Islet precursor cell (in vitro differentiated cells): ENCODE measurements at regions not wholly inside any gene's neighbourhood (a gene's known extent, or its start where the extent isn't known, plus 50 kb on each side); places are given as distances from the start of the nearest gene placed in this dataset.

Experiments
- DNase-seq: peaks from one replicate; pipeline ENCODE4 v3.0.0-alpha.2; 2018

DNA sequence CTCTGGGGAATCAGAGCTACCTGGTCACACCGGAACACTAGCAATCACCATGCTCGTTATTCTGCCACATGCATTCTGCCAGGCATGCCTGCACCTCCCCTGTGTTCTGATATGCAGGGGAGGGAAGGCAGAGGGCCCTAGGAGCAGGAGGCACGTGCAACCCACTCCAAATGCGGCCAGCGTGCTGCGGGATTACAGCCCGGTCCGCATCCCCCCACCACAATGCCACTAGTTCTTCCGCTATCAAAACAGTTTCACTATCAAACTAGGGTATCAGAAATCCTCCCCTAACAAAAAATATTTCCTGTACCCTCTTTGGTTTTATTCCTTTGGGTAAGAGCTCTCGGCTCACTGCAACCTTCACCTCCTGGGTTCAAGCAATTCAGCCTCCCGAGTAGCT, 223.2 kb upstream of the IGF1R start:
- no peak for DNase-seq

DNA sequence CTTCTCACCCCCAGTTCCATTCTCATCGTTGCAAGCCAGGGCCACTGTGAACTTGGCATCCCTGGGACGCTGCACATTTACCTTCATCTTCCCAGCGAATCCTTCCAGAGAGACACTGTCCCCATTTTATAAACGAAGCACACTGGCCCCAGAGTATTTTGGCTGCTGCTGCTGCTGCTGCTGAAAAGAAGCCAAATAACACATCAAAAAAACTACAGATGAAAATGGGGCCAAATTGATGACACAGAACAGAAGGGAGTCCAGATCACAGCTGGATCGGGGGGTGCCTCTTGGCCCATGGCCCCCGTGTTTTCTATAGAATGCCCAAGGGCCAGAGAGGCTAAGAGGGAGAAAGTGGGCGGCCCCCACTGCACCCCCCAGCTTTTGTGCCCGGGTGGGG, 221.0 kb upstream of the IGF1R start:
- no peak for DNase-seq

DNA sequence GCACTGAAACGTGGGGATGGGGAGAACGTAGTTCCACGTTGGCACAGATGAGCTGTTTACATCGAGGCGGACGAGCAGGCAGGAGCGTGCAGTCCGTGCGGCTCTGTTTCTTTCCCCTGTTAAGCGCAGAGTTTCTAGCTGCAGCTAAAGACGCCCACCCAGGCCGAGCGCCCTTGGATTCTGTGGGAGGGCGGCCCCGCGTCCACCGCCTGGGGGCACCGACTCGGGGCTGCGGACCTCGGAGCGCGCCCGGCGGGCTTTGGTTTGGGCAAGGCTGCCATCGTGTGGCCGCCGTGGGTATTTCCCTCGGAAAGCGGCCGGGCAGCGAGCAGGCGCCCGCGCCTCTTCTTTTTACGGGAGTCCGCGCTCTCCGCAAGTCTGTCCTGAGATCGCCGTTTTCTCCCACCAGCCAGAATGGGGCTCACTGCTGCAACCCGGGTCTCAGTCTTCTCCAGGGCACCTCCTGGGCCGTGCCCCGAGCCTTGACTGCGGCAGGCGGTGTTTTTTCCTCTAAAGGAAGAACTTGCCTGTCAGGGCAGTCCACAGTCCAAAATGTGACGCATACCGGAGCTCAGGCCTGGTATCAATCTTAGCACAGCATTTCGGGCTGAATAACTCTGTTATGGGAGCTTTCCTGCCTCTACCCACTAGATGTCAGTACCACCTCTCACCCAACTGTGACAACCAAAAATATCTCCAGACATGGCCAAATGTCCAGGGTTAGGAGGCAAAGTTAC, 219.9 kb upstream of the IGF1R start:
- peak; percentile 82 for DNase-seq

DNA sequence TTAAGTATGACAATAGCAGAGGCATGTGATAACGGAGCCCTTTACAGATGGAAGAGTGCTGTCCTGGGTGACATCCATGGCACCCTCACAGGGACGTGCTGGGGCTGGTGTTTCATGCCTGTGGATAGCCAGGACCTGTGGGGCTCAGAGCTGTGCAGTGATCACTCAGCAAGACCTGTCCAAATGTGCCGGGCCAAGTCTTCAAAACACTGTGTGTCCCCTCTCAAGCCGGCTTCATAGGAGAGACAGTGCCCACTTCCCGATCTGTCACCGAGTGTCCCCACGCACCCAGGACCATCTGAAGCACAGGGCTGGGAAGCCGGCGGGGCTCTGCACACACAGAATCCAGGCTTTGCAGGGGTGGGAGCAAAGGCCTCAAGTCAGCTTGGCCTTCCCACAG, 217.2 kb upstream of the IGF1R start:
- DNase-seq: no peak

DNA sequence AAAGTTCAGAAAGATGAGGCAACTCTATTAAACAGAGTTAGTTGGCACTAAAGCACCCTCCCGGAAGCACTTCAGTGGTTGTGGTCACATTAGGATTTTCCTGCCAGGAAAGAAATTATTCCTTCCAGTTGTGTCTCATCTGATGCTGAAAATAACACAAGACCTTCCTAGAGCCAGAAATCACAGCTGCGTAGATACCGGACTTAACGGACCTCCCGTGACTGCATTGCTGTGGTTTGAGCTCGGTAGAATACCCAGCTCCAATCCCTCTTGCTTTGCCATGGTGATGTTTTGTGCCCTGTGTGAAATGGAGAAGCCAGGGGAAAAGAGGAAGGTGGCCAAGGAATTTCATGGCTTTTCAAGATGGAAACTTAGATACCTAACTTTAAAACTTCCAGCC, 215.0 kb upstream of the IGF1R start:
- no peak for DNase-seq

DNA sequence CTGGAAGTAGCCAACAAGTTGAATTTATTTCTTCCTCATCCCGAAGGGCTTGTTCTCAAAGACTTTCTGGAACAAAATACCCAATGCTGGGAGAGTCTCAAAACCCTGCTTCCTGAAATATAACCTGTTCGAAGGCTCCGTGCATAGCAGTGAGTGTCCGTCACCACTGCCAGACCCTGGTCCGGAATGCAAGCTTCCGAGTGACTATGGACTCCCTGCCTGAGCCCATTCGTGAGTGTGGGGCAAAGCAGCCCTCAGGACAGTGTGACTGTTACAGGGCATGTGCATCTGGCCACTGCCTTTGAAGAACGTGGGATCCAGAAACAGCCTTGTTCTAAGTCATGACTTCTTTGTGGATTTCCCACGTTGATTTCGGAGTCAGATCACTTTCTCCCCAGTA, 214.5 kb upstream of the IGF1R start:
- DNase-seq: no peak

DNA sequence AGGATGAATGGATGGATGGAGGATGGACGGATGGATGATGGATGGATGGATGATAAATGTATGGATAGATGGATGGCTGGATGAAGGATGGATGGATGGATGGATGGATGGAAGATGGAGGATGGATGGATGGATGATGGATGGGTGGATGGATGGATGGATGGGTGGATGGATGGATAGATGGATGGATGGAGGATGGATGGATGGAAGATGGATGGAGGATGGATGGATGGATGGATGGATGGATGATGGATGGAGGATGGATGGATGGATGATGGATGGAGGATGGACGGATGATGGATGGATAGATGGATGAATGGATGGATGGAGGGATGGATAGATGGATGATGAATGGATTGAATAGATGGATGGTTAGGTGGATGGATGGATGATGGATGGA, 210.6 kb upstream of the IGF1R start:
- no peak for DNase-seq

DNA sequence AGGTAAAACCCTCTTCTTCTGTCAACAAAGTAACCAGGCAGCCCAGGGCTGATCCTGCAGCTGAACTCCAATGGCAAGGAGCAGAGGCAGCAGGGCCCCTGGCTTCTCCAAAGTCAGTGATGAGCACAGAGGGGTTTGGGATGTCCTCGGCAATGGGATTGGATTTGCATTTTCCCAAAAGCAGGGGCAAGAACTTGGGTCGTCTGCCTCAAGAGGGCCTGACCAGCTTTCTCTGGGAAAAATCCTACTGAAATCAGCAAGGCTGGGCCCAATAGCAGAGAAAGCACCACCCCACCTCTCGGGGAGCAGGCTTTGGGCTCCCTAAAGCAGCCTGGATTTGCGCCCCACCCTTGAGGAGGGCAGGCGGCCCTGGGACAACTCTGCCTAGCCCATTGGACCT, 210.0 kb upstream of the IGF1R start:
- peak; percentile 39 for DNase-seq

DNA sequence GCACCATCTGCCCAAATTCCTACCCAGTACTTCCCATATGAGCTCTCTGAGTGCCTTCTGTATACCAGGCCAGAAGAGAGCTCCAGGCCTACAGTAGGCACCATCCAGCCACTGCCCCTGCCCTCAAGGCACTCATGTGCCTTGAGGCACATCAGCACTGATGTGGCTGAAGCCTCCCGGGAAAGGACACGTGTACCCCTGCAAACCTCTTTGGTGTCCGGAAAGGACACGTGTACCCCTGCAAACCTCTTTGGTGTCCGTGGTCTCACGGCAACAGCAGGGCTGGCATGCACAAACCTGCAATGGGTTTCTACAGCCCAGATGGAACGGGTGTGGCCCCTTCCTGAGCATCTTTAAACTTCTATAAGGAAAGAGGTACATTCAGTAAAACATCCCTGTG, 209.4 kb upstream of the IGF1R start:
- peak; percentile 22 for DNase-seq

DNA sequence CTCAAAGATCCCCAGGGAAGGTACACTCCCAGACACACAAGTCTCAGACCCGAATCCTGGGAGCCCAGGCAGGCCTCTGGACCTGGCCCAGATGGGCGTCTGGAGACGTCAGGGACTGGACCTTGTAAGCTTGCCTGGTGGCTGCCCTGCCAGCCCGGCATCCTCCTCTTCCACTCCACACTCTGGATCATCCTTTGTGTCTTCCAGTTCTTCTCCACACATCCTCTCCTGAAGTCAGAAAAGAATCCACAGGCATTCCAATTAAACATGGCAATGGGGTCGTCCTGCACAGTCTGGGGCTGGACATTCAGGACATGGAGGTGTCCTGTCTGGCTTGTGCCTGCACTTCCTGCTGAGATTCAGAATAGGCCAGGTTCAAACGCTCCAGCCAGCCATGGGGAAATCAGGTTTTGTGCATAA, 208.8 kb upstream of the IGF1R start:
- peak; percentile 28 for DNase-seq

DNA sequence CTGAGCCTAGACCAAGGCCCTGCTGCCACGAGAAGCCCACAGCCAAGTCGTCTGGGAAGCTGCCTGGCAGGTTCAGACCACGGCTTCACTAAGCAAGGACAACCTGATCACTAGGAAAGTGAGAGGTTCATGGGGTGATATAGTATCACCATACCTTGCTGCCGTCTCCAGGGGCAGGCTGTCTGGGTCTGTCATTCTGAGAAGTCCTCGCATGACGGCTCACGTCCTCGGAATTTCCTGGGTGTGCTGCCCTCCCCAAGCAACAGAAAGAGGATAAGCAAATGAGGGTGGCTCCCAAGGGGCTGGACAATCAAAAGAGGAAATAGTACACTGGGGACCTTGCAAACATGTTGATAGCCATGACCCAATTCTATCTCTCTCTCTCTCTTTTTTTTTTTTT, 207.4 kb upstream of the IGF1R start:
- DNase-seq: no peak

DNA sequence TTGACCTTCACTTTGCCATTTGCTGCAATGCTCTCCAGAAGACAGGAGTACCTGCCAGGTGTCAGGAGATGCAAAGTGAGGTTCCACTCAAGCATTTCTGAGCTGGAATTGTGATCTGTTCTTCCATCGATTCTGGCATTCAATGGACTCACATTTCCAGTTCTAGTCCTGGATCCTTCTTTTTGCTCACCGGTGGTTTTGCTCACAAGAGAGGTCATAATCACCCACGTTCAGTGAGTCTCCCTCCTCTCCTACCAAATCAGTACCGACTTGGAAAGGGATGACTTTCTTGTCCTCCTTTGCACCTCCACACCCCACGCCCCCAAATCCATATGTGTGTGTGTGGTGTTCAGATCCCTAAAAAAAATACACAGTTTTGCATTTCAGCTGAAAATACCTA, 206.7 kb upstream of the IGF1R start:
- DNase-seq: no peak

DNA sequence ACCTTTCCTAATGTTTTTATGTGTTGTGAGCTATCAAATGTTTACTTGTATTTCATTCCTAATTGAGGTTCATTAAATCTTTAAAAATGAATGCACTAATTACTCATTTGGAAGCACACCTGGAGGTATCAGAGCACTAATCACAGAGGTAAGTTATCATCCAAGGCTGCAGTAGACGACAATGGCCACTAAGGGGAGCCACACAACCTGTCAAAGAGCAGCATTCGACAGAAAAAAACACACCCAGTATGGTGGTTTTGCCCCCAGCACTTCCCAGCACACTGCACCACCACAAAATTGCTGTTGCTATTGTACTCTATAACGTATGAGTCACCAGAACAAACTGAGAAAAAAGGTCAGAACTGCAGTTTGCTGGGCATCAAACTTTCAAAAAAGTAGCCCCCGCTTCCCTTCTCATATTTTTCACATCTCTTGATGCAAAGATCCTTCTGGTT, 205.9 kb upstream of the IGF1R start:
- DNase-seq: peak; percentile 95

DNA sequence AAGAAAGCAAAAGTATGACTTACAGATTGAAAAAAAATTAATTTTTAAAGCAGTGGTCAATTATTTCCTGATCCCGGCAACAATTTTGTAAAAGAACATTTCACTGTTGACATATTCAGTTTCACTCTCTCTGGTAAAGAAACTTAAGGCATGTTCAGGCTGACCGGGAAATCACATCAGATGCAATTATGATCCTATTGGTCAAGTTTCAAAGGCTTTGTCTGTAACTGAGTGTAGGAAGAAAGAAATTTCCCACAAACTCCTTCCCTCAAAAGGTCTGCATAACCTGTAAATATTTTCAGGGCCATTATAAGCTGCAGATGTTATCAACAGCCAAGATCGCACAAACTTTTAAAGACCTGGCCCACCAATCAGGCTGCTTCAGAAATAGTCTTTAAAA, 205.4 kb upstream of the IGF1R start:
- DNase-seq: no peak

DNA sequence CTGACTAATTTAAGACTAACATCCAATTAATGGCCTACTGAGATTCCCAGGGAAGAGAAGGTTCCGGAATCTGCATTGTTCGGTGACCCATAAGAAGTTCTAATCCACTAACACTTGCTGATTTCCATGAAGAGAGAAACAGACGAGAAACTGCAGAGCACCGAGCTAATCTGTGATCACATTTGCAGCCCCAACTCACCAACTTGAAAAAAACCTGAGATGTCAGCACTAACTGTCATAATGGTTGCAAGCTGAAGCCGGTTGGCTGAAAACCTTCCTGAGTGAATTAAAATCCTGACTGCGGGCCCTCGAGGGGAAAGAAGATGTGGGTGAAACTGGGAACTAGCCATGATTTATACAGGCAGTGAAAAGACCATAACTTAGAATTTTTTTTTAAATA, 204.8 kb upstream of the IGF1R start:
- no peak for DNase-seq

DNA sequence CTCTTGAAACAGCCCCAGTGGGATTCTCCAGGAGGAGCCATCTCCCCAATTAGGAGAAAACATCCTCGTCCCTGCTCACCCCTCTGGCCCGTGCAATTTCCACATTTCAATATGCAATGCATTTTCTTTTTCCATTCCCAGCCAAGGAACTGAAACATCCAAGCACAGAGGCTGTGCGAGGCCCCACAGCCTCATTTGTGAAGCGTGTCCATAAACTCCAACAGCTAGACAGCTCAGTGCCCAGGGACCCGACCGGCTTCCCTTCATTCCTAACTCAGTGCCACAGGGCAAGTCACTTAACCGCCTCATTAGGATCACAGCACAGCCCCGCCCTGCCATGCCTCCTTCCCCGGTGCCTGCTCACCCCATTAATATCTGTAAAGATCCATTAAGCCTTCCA, 204.2 kb upstream of the IGF1R start:
- DNase-seq: peak; percentile 76

DNA sequence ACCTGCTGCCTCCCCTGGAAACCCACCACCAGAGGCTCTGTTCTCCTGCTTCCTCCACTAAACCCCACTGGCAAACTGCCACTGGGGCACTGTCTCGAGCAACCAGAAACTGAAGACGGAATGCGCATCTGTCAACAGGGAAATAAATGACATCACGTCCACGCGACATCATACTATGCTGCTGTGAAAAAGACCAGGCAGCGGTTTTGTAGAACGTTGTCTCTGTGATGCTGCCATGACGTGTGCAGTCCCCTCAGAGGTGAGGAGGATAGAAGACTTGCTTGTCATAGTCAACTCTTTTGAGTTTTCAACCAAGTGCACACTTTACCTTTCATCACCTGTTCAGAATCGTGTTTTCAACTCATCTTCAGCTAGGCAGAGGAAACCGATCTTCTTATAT, 203.0 kb upstream of the IGF1R start:
- DNase-seq: no peak

DNA sequence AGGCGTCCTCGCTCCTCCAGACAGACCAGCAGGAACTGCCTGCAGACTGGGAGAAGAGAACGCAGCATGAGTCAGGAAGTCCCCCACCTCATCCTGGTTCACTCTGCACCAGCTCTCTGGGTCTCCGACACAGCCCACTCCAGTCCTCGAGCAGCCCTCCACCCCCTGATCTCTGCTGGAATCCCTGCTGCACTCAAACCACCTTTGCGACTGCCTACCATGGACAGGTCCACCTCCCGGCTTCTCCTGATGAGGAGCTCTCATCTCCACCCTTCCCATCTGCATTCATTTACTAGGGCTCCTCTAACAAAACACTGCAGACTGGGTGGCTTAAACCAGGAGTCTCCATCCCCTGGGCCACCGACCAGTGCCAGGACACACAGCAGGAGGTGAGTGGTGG, 202.3 kb upstream of the IGF1R start:
- no peak for DNase-seq

DNA sequence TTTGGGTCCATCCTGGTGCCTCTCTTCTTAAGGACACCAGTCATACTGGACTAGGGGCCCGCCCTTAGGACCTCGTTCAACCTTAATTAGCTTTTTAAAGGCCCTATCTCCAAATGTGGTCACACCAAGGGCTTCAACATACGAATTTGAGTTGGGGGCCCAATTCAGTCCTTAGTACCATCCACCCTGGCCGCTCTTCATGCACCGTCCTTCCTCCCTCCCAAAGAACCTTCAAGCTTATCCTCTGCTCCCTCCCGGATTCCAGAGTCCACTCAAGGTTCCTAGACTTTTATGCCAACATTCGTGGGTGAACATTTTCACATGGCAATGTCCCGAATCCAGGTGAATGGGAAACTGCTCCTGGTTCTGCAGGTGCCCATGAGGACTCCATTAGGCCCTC, 201.3 kb upstream of the IGF1R start:
- no peak for DNase-seq

DNA sequence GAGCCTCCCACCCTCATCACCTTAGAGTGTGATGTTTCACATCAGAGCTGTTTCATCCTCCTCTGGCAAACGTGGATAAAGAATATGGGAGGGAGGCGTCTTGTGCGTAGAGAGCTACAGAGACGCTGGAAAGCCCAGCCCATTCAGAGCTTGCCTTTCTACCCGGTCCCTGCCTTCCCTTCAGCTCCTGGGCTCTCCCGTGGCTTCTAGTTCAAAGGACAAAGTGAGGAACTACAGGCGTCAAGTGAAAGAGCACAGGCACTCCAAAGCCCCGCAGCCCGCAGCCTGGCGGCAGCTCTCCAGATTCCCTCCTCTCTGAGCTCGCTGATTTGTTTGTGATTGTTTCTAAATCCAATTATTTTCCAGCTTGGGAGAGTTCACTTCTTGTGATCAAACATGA, 197.1 kb upstream of the IGF1R start:
- DNase-seq: no peak

DNA sequence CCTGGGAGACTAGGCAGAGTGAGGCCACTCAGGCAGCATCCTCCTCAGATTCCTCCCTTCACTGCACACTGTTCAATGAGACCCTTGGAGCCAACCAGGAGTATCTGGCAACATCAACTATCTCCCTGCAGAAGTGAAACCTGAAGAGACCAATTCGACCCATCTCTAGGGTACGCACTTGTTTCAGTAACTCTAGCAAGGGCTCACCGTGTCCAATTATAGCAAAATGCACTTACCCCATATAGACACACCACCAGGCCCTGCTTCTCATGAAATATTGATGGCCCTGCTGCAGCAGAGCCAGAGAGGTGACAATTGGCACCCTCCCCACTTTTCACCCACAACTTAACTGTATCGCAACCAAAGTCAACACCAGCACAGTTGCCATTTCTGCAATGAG, 196.1 kb upstream of the IGF1R start:
- DNase-seq: no peak

DNA sequence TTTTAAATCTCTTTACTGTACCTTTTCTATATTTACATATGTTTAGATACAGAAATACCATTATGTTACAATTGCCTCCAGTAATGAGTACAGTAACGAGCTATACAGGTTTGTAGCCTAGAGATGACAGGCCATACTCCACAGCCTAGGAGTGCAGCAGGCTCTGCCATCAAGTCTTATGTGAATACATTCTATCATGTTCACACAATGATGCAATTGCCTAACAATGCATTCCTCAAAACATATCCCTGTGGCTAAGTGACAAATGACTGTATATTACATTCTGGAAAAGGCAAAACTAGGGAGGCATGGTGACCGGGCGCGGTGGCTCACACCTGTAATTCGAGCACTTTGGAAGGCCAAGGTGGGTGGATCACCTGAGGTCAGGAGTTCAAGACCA, 192.4 kb upstream of the IGF1R start:
- DNase-seq: no peak

DNA sequence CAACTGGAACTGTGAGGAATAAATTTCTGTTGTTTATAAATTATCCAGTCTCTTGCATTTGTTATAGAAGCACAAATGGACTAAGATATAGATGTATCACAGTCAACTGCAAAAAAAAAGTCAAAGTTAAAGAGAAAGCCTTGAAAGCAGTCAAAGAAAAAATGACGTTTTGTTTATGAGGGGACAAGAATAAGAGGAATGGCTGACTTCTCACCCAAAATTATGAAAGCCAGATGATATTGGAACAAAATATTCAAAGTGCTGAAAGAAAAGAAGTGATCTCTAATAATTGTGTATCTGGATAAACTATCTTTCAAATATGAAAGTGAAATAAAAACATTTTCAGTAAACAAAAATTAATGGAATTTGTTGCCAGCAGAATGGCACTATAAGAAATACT, 171.8 kb upstream of the IGF1R start:
- DNase-seq: no peak

DNA sequence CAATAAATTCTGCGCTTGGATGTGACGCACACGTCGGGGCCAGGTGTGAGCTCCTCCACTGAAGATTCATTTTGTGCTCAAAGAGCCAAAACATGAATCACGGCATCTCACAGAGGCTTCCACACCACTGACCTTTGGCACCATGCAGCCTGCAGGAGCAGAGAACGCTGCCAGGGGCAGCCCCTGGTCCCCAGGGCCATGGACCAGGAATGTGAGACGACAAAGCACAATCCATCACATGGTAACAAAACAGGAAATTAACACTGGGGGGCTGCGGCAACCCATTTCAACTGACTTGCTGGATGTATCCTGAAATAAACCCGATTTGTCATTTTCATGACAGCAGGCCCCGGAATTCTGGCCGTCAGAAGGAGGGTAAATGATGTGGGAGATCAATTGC, 167.5 kb upstream of the IGF1R start:
- no peak for DNase-seq

DNA sequence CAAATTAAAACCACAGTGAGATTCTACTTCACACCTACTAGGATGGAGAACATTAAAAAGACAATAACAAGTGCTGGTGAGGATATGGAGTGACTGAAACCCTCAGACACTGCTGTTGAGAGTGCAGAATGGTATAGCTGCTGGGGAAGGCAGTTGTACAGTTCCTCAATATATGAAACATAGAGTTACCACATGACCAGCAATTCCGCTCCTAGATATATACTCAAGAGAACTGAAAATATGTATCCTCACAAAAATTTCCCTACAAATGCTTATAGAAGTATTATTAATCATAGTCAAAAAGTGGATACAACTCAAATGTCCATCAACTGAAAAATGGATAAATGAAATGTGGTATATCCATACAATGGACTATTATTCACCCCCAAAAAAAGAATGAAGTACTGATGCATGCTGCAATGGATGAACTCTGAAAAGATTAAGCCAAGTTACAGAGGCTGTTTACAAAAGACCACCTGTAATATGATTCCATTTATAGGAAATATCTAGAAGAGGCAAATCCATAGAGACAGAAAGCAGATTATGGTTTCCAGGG, 164.7 kb upstream of the IGF1R start:
- no peak for DNase-seq
